ENCODE measurements at regions not wholly inside any gene's neighbourhood (a gene's known extent, or its start where the extent isn't known, plus 50 kb on each side); places are given as distances from the start of the nearest gene placed in this dataset.

GRCh38 chr7:131688738-131689661 lies 132.6 kb upstream of the PODXL start:
- Histone ChIP-seq H3K4me1 (ENCODE audit: control insufficient read depth, extremely low read depth, insufficient read depth, low read length) (no peaks in the 10 kb centered on the region), H3K9me3 (replicated peaks; ENCODE audit: control insufficient read depth, insufficient read depth, low read length) (no peaks in the 10 kb centered on the region), H3K4me3 (replicated peaks in 1 of 3; ENCODE audit: insufficient read depth in 1 of 3, low read depth in 1 of 3, low read length in 3 of 3) (no peak overlapping the region), H2AFZ (ENCODE audit: low read depth, low read length) (no peak overlapping the region), H4K20me1 (replicated peaks; ENCODE audit: control insufficient read depth, extremely low read depth, insufficient read depth, low read length) (no peaks in the 10 kb centered on the region), H3K4me2 (ENCODE audit: insufficient read depth, low read length) (no peak overlapping the region), H3K9me1 (replicated peaks; ENCODE audit: control insufficient read depth, extremely low read depth, insufficient read depth, low read length) (no peaks in the 10 kb centered on the region), H3K9ac (replicated peaks; ENCODE audit: extremely low read depth, insufficient read depth, low read length) (no peak overlapping the region), H3K79me2 (ENCODE audit: control insufficient read depth, insufficient read depth, low read length) (no peaks in the 10 kb centered on the region), H3K36me3 (ENCODE audit: control insufficient read depth in 2 of 2, extremely low read depth in 1 of 2, insufficient read depth in 2 of 2, low read length in 2 of 2) (no peaks in the 10 kb centered on the region), H3K27ac (ENCODE audit: insufficient read depth, low read depth, low read length) (no peak overlapping the region), H3K27me3 (ENCODE audit: control insufficient read depth in 2 of 2, insufficient read depth in 2 of 2, low read length in 2 of 2) (peaks cover 0 to 2% of the 10 kb centered on the region in 2 experiments)
- dilution Hi-C loops (cut with MboI; ENCODE audit: extremely low pct_ligation_motif_present, low sequenced_read_pairs) = no loop called here
- no peak for TF ChIP-seq POLR2A (IDR thresholded peaks at IDR 0.05; ENCODE audit: low read depth, low read length)
- peak; percentile 89 to 94 for TF ChIP-seq CTCF (IDR thresholded peaks at IDR 0.05; ENCODE audit: extremely low read depth in 1 of 2, insufficient read depth in 1 of 2, low read depth in 1 of 2, low read length in 2 of 2)
- no TSS peak for BruUV-seq (replicated peaks)
- FAIRE-seq (peak; percentile 90), DNase-seq (ENCODE audit: low read depth, low spot score) (peak; percentile 61)
- ChIA-PET CTCF (interaction anchor here (0.6 to 4.2 kb wide), 24 partner anchors 8 to 1745 kb away, joined by 3 to 38 read pairs (median 4); no protein-coding TSS in a partner anchor), POLR2A (no interaction called here)
- intact Hi-C loops (cut with micrococcal nuclease) = loop anchor here (1.0 kb wide), 1 partner anchor 360 kb away; no protein-coding TSS in a partner anchor

GRCh38 chr7:131687296-131687695 lies 130.9 kb upstream of the PODXL start:
- no peak for TF ChIP-seq POLR2A (IDR thresholded peaks at IDR 0.05; ENCODE audit: low read depth, low read length)
- TF ChIP-seq CTCF (IDR thresholded peaks at IDR 0.05; ENCODE audit: extremely low read depth in 1 of 2, insufficient read depth in 1 of 2, low read depth in 1 of 2, low read length in 2 of 2) = no peak
- no peak for TF ChIP-seq EZH2 (IDR thresholded peaks at IDR 0.05; ENCODE audit: borderline replicate concordance, low read depth, low read length, severe bottlenecking)
- TF ChIP-seq MYC (IDR thresholded peaks at IDR 0.05; ENCODE audit: low read depth, low read length) = no peak
- TF ChIP-seq JUN (IDR thresholded peaks at IDR 0.05; ENCODE audit: borderline replicate concordance, insufficient read depth, insufficient read length, low read depth) = no peak
- no peak for TF ChIP-seq GATA2 (IDR thresholded peaks at IDR 0.05; ENCODE audit: insufficient read depth, insufficient read length, low read depth, low read length)
- no peak for TF ChIP-seq MAX (IDR thresholded peaks at IDR 0.05; ENCODE audit: insufficient read depth, insufficient read length)
- TF ChIP-seq FOS (IDR thresholded peaks at IDR 0.05; ENCODE audit: borderline replicate concordance, insufficient read depth, low read length) = no peak
- TF ChIP-seq POLR2AphosphoS5 (IDR thresholded peaks at IDR 0.05; ENCODE audit: insufficient read depth, low read depth, low read length) = no peak
- POLR2A ChIA-PET = no interaction called here
- dilution Hi-C loops (cut with MboI; ENCODE audit: extremely low pct_ligation_motif_present, low sequenced_read_pairs) (no loop called here), intact Hi-C loops (cut with micrococcal nuclease) (no loop called here)
- no peak for DNase-seq (ENCODE audit: low read depth, low spot score)
- H3K27me3 ChIP-seq (ENCODE audit: control insufficient read depth in 2 of 2, insufficient read depth in 2 of 2, low read length in 2 of 2) = no peaks in the 10 kb centered on the region
- no peak overlapping the region for H3K4me3 ChIP-seq (replicated peaks in 1 of 3; ENCODE audit: insufficient read depth in 1 of 3, low read depth in 1 of 3, low read length in 3 of 3)
- H3K4me2 ChIP-seq (ENCODE audit: insufficient read depth, low read length) = no peak overlapping the region
- CTCF ChIA-PET = interaction anchor here (0.7 to 1.0 kb wide), 2 partner anchors 27 to 810 kb away, joined by 3 to 5 read pairs; no protein-coding TSS in a partner anchor
- no peaks in the 10 kb centered on the region for H3K4me1 ChIP-seq (ENCODE audit: control insufficient read depth, extremely low read depth, insufficient read depth, low read length)
- H3K36me3 ChIP-seq (ENCODE audit: control insufficient read depth in 2 of 2, extremely low read depth in 1 of 2, insufficient read depth in 2 of 2, low read length in 2 of 2) = no peaks in the 10 kb centered on the region
- H3K9ac ChIP-seq (replicated peaks; ENCODE audit: extremely low read depth, insufficient read depth, low read length) = no peak overlapping the region
- H3K79me2 ChIP-seq (ENCODE audit: control insufficient read depth, insufficient read depth, low read length) = no peaks in the 10 kb centered on the region
- H3K9me1 ChIP-seq (replicated peaks; ENCODE audit: control insufficient read depth, extremely low read depth, insufficient read depth, low read length) = no peaks in the 10 kb centered on the region
- BruUV-seq (replicated peaks) = no TSS peak
- H3K9me3 ChIP-seq (replicated peaks; ENCODE audit: control insufficient read depth, insufficient read depth, low read length) = no peaks in the 10 kb centered on the region
- FAIRE-seq = no peak
- H4K20me1 ChIP-seq (replicated peaks; ENCODE audit: control insufficient read depth, extremely low read depth, insufficient read depth, low read length) = no peaks in the 10 kb centered on the region
- H2AFZ ChIP-seq (ENCODE audit: low read depth, low read length) = no peak overlapping the region
- H3K27ac ChIP-seq (ENCODE audit: insufficient read depth, low read depth, low read length) = no peak overlapping the region
